8988T (cell line): ENCODE measurements at regions not wholly inside any gene's neighbourhood (a gene's known extent, or its start where the extent isn't known, plus 50 kb on each side); places are given as distances from the start of the nearest gene placed in this dataset.
"Not testable (repeated sequence)": the region's sequence is repeated elsewhere in the genome, so short reads cannot be mapped to it uniquely, and the experiment has no call there.

Source experiments
- DNase-seq: peaks from one replicate; pipeline ENCODE4 v3.0.0; 2011

DNA sequence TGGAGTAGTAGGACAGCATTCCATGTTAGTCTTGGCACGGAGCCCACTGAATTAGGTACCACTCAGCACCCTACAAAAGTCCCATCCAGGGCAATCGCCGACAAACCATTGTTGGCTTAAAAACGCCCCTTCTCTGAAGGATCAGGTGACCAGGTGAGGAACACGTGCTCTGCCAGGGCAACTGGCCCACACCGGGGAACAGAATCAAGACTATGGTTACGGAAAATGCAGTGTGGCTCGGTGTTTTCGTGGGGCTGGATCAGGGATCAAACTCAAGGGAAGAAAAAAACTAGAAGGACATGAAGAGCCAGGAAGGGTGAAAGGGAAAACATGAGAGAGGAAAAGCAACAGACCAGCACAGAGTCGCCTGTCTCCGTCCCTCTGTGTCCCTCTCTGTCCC lies 177.8 kb upstream of the ARID1B start:
- no peak for DNase-seq

DNA sequence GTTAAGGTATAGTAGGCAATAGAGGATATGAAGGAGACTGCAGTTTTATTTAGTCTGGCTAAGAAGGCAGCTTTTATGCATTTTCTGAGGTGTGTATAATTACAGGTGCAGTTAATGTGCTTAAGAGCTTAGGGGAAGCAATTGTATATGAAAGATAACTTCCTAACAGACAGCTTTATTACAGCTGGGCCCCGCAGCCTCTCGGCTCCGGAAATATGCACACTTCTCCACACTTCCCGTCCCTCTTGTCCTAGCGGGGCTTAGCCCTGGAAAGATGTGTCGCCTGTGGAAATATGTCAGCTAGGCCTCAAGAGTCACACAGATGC lies 178.4 kb upstream of the ARID1B start:
- DNase-seq = no peak

DNA sequence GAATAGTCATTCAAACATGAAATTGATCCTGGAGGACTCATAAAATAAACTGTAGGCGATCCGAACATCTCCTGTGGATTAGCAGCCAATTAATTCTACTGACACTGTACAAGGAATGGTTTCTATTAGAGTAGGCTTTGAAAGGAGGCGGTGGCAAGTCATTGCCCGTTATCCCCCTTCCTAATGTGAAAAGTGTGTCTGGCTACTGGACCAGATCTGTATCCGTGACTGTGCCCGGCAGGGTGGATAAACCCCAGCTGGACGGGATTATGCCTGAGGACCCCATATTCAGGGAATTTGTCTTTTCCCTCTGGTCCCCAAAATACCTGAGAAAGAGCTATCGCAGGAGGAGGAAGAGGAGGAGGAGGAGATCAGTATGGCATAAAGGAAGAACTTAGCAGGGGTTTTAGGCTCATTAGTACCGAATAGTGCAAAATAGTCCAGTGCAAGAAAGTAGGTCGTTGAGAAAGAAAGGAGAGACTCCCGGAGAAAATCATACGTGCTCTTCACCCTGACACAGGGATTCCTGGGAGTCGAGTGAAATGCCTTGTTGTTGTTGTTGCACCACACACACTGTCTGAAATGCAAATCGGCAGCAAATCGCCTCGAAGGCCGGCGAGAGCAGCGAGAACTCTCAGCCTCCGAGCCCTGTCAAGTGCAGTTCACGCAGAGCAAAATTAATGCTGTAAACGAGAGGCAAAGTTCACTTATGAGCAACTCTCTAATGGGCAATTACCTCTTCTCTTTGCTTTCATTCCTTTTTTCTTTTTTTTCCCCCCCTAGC lies 178.9 kb upstream of the ARID1B start:
- no peak for DNase-seq

GRCh38 chr6:156597095-156597494 lies 180.1 kb upstream of the ARID1B start:
- DNase-seq = no peak

DNA sequence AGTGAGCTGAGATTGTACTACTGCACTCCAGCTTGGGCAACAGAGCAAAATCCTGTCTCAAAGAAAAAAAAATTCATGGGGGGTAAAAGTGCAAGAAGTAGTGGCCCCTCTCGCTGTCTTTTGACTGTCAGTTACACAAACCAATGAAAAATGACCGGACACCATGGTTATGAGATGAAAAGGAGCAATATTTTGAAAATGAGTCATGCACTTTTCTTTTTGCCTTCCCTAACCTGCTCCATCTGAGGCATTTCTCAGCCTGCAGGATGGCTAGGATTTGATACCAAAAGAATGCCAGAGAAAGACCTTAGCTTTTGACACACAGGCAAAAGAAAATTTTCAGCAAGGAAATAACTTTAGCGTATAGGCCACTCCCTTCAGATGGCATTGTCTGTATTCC lies 181.7 kb upstream of the ARID1B start:
- DNase-seq = no peak

DNA sequence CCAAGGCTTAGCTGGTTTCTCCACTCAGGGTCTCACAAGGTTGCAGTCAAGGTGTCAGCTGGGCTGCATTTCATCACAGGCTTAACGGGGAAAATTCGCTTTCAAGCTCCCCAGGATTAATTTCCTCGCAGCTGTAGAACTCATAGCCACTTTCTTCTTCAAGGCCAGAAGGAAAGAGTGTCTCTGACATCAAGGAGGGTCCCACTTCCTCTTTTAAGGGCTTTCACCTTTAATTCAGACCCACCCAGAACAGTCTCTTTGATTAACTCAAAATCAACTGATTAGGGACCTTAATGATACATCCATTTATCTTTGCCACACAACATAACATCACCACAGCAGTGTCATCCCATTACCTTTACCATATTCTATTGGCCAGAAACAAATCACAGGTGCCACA lies 183.3 kb upstream of the ARID1B start:
- DNase-seq = no peak

DNA sequence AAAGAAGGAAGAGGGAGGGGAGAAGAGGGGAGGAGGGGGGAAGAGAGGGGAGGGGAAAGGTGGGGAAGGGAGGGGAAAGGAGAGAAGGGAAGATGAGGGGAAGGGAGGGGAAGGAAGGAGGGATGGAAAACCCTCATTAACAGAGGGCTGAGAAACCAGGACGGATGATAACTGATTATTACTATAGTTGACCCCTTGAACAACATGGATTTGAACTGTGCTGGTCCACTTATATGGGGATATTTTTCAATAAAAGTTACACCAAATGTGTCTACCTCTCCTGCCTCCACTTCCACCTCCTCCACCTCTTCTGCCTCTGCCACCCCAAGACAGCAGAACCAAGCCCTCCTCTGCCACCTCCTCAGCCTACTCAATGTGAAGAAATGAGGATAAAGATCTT lies 184.1 kb upstream of the ARID1B start:
- no peak for DNase-seq

GRCh38 chr6:156590482-156590881 lies 186.7 kb upstream of the ARID1B start:
- DNase-seq = no peak

GRCh38 chr6:156589281-156589680 lies 187.9 kb upstream of the ARID1B start:
- DNase-seq = no peak

- DNase-seq = no peak
Observed at GRCh38 chr6:156587751-156588301, 189.4 kb upstream of the ARID1B start.

- DNase-seq = no peak
Observed at GRCh38 chr6:156587071-156587470, 190.1 kb upstream of the ARID1B start.

- no peak for DNase-seq
Observed at GRCh38 chr6:156585859-156586258, 191.3 kb upstream of the ARID1B start.

DNA sequence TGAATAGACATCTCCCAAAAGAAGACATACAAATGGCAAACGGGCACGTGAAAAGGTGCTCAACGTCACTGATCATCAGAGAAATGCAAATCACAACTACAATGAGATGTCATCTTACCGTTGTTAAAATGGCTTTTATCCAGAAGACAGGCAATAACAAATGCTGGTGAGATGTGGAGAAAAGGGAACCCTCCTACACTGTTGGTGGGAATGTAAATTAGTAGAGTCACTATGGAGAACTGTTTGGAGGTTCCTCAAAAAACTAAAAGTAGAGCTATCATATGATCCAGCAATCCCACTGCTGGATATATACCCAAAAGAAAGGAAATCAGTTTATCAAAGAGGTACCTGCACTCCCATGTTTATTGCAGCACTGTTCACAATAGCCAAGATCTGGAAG lies 193.1 kb upstream of the ARID1B start:
- DNase-seq = not testable (repeated sequence)

DNA sequence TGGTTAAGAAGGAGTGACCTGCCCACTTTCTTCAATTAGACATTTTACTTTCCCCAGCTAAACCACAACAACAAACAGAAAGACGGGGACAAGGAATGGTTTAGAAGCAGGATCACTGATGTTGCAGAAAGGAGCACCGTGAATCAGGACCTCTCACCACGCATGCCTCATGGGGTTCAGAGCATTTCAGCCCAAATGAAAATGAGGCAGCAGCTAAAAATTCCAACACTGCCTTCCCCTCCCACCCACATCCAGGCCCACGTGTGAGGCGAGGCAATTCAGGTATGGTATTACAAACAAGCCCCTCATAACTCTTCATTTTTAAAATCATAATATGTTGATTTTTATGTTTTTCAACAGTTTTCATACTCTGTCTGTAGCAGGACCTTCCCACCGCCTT lies 194.1 kb upstream of the ARID1B start:
- DNase-seq = no peak

- DNase-seq = no peak
Observed at GRCh38 chr6:156582509-156582992, 194.6 kb upstream of the ARID1B start.

- no peak for DNase-seq
Observed at GRCh38 chr6:156579564-156579963, 197.6 kb upstream of the ARID1B start.

GRCh38 chr6:156577749-156578148 lies 199.4 kb upstream of the ARID1B start:
- no peak for DNase-seq

DNA sequence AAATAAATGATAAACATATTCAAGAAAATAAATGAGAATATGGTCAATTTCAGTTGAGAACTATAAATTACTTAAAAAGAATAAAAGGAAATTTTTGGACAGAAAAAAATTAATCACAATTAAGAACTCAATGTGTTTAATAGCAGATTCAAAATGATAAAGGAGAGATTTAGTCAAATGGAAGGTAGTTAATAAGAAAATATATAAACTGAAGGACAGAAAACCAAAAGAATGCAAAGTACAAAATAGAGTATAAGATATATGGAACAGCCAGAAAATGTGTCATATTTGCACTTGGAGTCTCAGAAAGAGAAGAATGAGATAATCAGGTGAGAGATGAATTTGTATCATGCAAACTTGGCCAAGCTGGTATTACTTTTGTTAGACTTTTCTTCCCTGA lies 201.8 kb upstream of the ARID1B start:
- no peak for DNase-seq

DNA sequence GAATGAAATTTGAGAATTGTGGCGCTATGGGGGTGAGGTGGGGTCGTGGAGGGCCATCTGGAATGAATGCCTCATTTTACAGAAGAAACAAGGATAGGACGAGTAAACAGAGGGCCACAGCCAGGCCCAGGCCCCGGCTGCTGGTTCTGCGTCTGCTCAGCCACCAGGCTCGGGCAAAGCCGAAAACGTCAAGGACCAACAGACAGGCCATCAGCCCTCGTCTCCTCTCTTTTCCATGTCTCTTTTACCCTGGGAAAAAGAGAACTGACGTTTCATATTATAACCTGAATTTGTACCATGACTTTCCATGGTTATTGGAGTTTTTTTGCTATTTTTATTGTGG lies 212.4 kb upstream of the ARID1B start:
- no peak for DNase-seq

- peak; percentile 61 for DNase-seq
Observed at GRCh38 chr6:156564127-156564806, 212.9 kb upstream of the ARID1B start.

DNA sequence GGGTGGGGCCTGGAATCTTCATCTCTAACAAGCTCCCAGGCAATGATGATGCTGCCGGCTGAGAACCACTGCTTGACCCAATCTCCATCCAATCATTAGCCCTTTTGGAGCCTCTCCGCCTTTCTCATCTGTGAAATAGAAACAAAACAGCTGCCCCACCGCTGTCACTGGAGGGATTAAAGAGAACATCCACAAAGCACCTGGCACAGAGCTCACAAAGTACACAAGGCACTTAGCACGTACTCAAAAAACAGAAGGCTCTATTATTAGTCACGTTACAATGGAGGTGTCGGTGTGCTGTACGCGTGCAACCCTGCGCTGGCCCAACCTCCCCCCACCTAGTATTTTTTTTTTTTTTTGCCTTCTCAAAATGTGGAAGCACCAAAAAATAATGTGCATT lies 213.5 kb upstream of the ARID1B start:
- no peak for DNase-seq

DNA sequence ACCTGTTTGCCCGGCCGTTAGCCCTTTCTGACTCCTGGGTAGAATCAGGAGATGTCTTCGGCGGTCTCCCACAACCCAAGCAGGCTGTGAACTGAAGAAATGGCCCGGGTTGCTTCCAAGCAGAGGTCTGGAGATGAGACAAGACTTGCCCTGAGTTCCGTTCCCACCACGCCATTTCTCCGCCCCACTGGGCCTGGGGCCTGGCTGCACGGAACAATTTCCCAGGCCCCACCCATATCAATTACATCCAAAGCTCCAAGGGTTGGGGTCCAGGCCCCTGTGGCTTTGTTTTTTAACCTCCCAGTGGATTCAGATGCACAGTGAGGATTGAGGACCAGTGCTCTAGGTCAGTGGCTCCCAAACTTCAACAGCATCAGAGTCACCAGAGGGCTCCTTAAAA lies 214.5 kb upstream of the ARID1B start:
- DNase-seq = no peak

GRCh38 chr6:156562019-156562418 lies 215.2 kb upstream of the ARID1B start:
- no peak for DNase-seq

- no peak for DNase-seq
Observed at GRCh38 chr6:156560476-156560875, 216.7 kb upstream of the ARID1B start.
